Tibial nerve (tissue), 3 donors: ENCODE measurements at regions not wholly inside any gene's neighbourhood (a gene's known extent, or its start where the extent isn't known, plus 50 kb on each side); places are given as distances from the start of the nearest gene placed in this dataset.

Source experiments
- CTCF ChIP-seq, 5 experiments: fragments of 200-600 bp in 3 of 5; fragments of 450-650 bp in 2 of 5; sonication (generic) in 3 of 5; IDR thresholded peaks; one replicate each; pipeline ENCODE4 v1.5.1; 2016 to 2019; ENCODE audit warnings: antibody characterized with exemption in 5 of 5, mild to moderate bottlenecking in 3 of 5, moderate library complexity in 2 of 5
- POLR2A ChIP-seq, 2 donors: fragments of 450-650 bp; IDR thresholded peaks; one replicate each; pipeline ENCODE4 v1.6.1; 2017; ENCODE audit warnings: antibody characterized with exemption in 2 of 2, mild to moderate bottlenecking in 2 of 2, moderate library complexity in 2 of 2

DNA sequence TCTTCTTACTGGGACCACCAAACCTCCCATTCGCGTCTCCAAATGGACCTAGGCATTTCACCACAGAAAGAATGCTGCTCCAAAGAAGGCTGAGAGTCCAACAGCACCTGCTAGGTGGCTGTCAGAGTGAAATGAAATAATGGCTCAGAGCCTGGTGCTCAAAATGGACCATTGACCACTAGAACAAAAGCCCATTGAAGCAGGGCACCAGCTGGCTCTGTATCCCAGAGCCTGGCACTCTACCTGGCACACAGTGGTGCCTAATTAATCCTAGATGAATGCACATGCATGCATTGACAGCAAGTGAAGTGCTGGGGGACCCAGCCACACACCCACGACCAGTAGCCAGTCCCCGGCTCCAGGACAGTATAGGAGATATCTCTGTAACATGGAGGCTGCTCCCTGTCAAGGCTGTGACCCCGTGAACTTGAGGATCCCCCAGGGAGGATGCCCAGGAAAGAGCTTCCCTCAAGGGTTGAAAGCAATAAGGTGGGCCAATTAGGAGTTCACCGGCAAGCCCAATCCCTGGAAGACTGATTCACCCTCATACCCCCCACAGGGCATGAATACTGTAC lies 261.3 kb downstream of the TNS1 start:
- no peak for TF ChIP-seq CTCF (IDR thresholded peaks at IDR 0.05)
- no peak for TF ChIP-seq POLR2A (IDR thresholded peaks at IDR 0.05)
